Tibial nerve (tissue), 4 donors: ENCODE measurements at regions not wholly inside any gene's neighbourhood (a gene's known extent, or its start where the extent isn't known, plus 50 kb on each side); places are given as distances from the start of the nearest gene placed in this dataset.

ENCODE experiments used
- EP300 ChIP-seq, 2 donors: sonication (generic); formaldehyde crosslinking; IDR thresholded peaks; one replicate each; pipeline ENCODE4 v1.6.1; 2017; ENCODE audit warnings: antibody characterized with exemption in 2 of 2, mild to moderate bottlenecking in 1 of 2
- POLR2A ChIP-seq, 2 donors: fragments of 450-650 bp; IDR thresholded peaks; one replicate each; pipeline ENCODE4 v1.6.1; 2017; ENCODE audit warnings: antibody characterized with exemption in 2 of 2, mild to moderate bottlenecking in 2 of 2, moderate library complexity in 2 of 2
- TF ChIP-seq, protein P1 (sequence below), 5 experiments: fragments of 200-600 bp in 3 of 5; fragments of 450-650 bp in 2 of 5; sonication (generic) in 3 of 5; IDR thresholded peaks; one replicate each; pipeline ENCODE4 v1.5.1; 2016 to 2019; ENCODE audit warnings: antibody characterized with exemption in 5 of 5, mild to moderate bottlenecking in 3 of 5, moderate library complexity in 2 of 5

DNA sequence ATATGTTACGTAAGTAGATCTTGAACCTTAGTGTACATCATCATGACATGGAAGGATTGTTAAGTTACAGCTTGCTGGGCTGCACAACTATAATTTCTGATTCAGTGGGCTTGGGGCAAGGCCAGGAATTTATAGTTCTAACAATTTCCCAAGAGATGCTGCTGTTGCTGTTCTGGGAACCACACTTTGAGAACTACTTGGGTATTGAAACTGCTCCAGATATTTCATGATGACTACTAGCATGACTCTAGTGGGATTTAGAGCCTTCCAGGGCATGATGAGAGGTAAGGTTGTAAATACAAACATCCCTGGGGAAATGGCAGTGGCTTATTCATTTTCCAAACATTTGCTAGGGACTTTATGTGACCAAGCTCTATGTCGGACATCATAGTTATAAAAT, 904.8 kb upstream of the SEL1L start:
- TF ChIP-seq EP300 (IDR thresholded peaks at IDR 0.05) (no peak), POLR2A (IDR thresholded peaks at IDR 0.05) (no peak)
- TF ChIP-seq, protein P1, sequence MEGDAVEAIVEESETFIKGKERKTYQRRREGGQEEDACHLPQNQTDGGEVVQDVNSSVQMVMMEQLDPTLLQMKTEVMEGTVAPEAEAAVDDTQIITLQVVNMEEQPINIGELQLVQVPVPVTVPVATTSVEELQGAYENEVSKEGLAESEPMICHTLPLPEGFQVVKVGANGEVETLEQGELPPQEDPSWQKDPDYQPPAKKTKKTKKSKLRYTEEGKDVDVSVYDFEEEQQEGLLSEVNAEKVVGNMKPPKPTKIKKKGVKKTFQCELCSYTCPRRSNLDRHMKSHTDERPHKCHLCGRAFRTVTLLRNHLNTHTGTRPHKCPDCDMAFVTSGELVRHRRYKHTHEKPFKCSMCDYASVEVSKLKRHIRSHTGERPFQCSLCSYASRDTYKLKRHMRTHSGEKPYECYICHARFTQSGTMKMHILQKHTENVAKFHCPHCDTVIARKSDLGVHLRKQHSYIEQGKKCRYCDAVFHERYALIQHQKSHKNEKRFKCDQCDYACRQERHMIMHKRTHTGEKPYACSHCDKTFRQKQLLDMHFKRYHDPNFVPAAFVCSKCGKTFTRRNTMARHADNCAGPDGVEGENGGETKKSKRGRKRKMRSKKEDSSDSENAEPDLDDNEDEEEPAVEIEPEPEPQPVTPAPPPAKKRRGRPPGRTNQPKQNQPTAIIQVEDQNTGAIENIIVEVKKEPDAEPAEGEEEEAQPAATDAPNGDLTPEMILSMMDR (IDR thresholded peaks at IDR 0.05), result no peak
